ENCODE measurements at regions not wholly inside any gene's neighbourhood (a gene's known extent, or its start where the extent isn't known, plus 50 kb on each side); places are given as distances from the start of the nearest gene placed in this dataset.

DNA sequence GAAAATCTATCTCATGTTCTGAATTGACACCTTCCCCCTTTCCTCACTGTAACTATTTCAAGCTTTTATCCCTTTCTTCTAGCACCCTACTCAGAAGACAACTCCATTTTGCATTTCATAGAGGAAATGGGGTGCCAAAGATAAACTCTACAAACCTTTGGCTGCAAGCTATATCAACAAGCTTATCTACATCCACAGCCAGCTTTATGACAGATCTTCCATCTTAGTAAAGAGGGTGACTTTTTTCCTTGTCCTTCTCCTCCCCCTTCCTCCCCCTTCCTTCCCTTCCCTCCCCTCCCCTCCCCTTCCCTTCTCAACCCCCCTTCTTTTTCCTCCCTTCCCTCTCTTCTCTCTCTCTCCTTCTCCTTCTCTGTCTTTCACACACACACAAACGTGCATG is 58.0 kb upstream of the OLIG3 start:
- TF ChIP-seq, protein P1, sequence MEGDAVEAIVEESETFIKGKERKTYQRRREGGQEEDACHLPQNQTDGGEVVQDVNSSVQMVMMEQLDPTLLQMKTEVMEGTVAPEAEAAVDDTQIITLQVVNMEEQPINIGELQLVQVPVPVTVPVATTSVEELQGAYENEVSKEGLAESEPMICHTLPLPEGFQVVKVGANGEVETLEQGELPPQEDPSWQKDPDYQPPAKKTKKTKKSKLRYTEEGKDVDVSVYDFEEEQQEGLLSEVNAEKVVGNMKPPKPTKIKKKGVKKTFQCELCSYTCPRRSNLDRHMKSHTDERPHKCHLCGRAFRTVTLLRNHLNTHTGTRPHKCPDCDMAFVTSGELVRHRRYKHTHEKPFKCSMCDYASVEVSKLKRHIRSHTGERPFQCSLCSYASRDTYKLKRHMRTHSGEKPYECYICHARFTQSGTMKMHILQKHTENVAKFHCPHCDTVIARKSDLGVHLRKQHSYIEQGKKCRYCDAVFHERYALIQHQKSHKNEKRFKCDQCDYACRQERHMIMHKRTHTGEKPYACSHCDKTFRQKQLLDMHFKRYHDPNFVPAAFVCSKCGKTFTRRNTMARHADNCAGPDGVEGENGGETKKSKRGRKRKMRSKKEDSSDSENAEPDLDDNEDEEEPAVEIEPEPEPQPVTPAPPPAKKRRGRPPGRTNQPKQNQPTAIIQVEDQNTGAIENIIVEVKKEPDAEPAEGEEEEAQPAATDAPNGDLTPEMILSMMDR (IDR thresholded peaks at IDR 0.05): no peak
- no peak for TF ChIP-seq EZH2 (IDR thresholded peaks at IDR 0.05; ENCODE audit: borderline replicate concordance, insufficient read depth, low read depth, low read length, poor library complexity, severe bottlenecking)
